Urothelium cell line (cell line): ENCODE measurements at regions not wholly inside any gene's neighbourhood (a gene's known extent, or its start where the extent isn't known, plus 50 kb on each side); places are given as distances from the start of the nearest gene placed in this dataset.
A peak's percentile ranks its signal among the peaks of the same experiment; 100 is the strongest.
"Not testable (repeated sequence)": the region's sequence is repeated elsewhere in the genome, so short reads cannot be mapped to it uniquely, and the experiment has no call there.

Experiments
- DNase-seq: peaks from one replicate; pipeline ENCODE4 v3.0.0; 2011; ENCODE audit warnings: low spot score, mixed read lengths
- FAIRE-seq: peaks from 2 replicates; lab custom pipeline; 2011; peaks lifted over from hg19 to GRCh38; lab: Jason Lieb, UNC

- FAIRE-seq = no peak
- DNase-seq = no peak
These were observed 1059.8 kb downstream of the SI start for GRCh38 chr3:164018500-164018899.

DNA sequence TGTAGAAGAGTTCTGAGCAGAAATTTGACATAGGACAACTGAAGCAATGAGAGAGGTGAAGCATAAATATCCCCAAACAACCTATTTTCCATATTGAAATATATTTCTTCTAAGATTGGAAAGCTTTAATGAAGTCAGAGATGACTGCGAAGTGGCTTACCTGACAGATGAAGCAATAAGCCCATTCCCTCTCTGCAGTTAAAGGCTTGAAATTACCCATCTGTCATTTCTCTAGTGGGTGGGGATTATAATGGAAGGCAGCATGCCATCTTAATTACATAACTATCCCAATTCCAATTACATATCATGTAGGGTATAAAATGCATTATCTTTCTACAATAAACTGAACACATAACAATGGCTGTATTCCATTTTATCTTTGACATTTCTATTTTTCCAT is 1070.5 kb downstream of the SI start:
- FAIRE-seq (no peak), DNase-seq (no peak)

- DNase-seq (no peak), FAIRE-seq (no peak)
These were observed 1074.1 kb downstream of the SI start for GRCh38 chr3:164004205-164004604.

DNA sequence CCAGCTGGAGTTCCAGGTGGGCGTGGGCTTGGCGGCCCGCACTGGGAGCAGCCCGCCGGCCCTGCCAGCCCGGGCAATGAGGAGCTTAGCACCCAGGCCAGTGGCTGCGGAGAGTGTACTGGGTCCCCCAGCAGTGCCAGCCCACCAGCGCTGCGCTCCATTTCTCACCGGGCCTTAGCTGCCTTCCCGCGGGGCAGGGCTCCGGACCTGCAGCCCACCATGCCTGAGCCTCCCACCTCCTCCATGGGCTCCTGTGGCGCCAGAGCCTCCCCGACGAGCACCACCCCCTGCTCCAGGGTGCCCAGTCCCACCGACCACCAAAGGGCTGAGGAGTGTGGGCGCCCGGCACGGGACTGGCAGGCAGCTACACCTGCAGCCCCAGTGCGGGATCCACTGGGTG is 1075.3 kb downstream of the SI start:
- FAIRE-seq, DNase-seq: not testable (repeated sequence)

DNA sequence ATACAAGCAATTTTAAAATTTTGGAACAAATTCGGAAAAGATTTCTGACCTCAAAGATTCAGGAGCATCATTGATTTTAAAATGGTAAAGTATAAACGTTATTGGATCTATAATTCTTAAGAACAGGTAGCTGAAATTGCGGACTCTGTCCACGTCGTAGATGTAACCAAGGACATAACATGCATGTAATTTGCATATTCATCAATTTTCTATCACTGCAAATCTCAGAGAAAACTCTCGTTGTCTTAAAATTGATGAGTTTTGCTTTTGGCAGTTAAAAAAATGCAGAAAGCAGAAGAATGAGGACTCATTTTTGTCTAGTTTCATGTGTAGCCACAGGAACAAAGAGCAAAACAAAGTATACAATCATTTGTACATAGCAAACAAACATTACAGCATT is 1094.4 kb downstream of the SI start:
- DNase-seq (no peak), FAIRE-seq (no peak)

GRCh38 chr3:163971861-163972260 is 1106.4 kb downstream of the SI start:
- DNase-seq (no peak), FAIRE-seq (no peak)

DNA sequence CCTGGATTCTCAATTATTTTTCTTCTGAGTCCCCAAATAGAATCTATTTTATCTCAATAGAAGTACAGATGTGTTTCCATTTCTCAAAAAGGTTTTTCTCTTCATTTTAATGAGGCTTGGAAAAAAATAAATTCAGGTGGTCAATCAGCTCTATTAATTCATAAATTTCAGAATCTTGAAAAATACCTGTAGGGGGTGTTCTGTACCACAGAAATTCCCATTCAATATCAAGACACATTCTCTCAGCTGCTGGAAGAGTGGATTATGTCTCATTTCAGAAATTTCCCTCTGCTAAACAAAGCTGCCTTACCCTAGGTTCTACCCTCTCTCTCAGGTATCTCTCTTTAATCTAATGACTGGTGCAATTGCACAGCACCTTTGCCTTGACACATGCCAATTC is 1121.2 kb downstream of the SI start:
- FAIRE-seq (no peak), DNase-seq (no peak)

DNA sequence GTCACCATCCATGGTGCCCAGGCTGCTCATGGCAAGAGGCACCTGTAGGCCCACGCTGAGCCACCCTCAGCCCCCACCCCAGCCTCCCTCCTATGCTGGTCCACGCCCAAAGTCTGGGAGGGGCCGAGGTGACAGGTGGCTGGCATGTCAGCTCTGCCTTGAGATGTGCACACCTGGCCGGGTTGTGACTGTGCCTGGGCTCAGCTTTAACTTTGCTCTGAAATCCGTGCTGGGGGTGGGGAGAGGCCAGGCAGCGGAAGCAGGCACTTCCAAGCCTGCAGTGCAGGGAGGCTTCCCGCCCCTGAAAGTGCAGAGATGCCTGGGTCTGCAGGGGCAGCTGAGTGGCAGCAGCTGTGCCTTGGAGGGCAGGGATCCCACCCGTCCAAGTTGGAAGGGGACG is 1124.8 kb downstream of the SI start:
- DNase-seq (no peak), FAIRE-seq (no peak)

DNA sequence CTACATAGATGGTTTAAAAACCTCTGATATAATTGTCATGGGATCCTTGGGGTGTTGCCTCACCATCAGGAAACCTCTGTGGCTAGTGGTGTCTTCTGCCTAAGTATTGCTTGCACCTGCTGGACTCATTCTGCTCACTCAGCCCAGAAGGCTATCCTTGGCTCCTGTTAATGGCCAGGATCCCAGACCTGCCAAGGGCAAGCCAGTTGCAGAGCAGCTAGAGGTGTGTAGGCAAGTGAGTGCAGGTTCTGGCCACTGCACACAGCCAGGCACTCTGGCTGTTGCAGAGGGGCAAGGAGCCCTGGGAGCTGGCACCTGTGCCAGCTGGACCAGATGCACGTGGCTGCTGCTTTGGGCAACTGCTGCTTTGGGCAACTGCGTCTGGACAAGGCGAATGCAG is 1125.8 kb downstream of the SI start:
- no peak for FAIRE-seq
- DNase-seq = no peak

GRCh38 chr3:163951397-163951987 is 1126.8 kb downstream of the SI start:
- FAIRE-seq (no peak), DNase-seq (no peak)

DNA sequence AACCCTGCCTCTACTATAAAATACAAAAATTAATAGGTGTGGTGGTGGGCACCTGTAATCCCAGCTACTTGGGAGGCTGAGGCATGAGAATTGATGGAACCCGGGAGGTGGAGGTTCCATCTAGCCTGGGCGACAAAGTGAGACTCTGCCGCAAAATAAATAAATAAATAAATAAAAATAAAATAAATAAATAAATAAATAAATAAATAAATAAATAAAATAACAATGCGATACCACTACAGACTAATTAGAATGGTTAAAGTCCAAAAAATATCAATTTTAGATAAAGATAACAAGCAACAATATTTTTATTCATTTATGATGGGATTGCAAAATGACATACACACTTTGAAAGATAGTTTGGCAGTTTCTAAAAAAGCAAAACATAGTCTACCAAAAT is 1131.5 kb downstream of the SI start:
- DNase-seq (no peak), FAIRE-seq (no peak)

- no peak for FAIRE-seq
These were observed 1134.6 kb downstream of the SI start for GRCh38 chr3:163943664-163944063.

GRCh38 chr3:163939926-163940325 is 1138.4 kb downstream of the SI start:
- DNase-seq (peak; percentile 20), FAIRE-seq (no peak)

More at GRCh38 chr3:163943664-163944063, 1134.6 kb downstream of the SI start:
- no peak for DNase-seq

DNA sequence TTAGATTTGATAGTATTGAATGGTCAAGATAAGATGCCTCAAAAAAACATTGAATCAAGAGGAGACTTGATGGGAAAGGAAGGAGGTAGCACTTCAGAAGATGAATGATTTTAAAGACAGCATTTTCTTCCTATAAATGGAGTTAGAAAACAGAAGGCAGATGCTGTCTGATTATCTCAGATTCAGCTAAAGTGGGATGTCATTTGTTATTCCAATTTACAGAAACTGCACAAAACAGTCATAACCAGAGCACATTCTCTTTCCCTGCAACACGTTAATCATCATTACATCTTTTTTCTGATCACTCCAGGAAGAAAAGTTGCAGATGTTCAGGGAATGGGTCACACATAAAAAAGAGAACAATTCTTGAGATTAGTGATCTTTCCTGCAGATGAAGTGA is 1141.8 kb downstream of the SI start:
- no peak for FAIRE-seq
- no peak for DNase-seq

- DNase-seq (no peak), FAIRE-seq (no peak)
These were observed 1142.9 kb downstream of the SI start for GRCh38 chr3:163935411-163935810.

GRCh38 chr3:163929069-163929652 is 1149.1 kb downstream of the SI start:
- no peak for DNase-seq
- no peak for FAIRE-seq

GRCh38 chr3:163927521-163927920 is 1150.8 kb downstream of the SI start:
- DNase-seq = no peak
- no peak for FAIRE-seq

GRCh38 chr3:163924600-163924999 is 1153.7 kb downstream of the SI start:
- FAIRE-seq (no peak), DNase-seq (no peak)

GRCh38 chr3:163919154-163919553 is 1159.1 kb downstream of the SI start:
- FAIRE-seq (no peak), DNase-seq (no peak)

DNA sequence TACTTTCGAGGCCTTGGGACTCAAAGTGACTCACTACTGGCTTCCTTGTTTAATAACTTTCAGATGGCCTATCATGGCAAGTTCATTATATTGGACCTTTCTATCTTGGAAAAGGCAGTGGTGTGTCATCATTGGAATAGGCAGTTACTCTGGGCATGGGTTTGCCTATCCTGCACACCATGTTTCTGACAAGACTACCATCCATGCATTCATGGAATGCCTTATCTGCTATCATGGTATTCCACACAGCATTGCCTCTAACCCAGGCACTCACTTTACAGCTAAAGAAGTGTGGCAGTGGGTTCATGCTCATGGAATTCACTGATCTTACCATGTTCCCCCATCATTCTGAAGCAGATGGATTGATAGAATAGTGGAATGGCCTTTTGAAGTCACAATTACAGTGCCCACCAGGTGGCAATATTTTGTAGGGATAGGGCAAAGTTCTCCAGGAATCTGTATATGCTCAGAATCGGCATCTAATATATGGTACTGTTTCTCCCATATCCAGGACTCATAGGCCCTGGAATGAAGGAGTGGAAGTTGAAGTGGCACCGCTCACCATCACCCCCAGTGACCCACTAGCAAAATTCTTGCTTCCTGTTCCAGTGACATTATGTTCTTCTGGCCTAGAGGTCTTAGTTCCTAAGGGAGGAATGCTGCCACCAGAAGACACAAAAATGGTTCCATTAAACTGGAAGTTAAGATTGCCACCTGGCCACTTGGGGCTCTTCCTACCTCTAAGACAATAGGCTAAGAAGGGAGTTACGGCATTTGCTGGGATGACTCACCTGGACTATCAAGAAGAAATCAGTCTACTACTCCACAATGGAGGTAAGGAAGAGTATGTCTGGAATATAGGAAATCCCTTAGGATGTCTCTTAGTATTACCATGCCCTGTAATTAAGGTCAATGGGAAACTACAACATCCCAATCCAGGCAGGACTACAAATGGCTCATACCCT is 1161.4 kb downstream of the SI start:
- DNase-seq (peak; percentile 8), FAIRE-seq (no peak)

GRCh38 chr3:163915280-163915679 is 1163.0 kb downstream of the SI start:
- DNase-seq (no peak), FAIRE-seq (no peak)

DNA sequence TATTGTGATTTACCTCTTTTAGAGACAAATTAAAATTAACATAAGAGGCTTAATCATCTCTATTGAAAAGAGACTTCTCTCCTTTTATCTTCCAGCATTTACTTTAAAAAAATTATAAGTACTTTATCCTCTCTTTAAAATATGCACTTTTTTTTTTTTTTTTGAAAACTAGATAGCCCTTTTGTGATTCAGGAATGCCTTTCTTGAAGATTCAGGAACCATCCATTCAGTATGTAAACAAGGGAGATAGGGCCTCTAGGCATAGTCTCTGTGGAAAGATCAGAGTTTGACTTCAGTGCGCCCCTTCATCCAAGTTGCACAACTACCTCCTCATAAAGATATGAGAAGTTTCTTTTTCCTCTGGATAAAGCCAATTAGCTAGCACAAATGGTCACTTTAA is 1163.7 kb downstream of the SI start:
- FAIRE-seq = no peak
- no peak for DNase-seq
